ENCODE measurements at regions not wholly inside any gene's neighbourhood (a gene's known extent, or its start where the extent isn't known, plus 50 kb on each side); places are given as distances from the start of the nearest gene placed in this dataset.

DNA sequence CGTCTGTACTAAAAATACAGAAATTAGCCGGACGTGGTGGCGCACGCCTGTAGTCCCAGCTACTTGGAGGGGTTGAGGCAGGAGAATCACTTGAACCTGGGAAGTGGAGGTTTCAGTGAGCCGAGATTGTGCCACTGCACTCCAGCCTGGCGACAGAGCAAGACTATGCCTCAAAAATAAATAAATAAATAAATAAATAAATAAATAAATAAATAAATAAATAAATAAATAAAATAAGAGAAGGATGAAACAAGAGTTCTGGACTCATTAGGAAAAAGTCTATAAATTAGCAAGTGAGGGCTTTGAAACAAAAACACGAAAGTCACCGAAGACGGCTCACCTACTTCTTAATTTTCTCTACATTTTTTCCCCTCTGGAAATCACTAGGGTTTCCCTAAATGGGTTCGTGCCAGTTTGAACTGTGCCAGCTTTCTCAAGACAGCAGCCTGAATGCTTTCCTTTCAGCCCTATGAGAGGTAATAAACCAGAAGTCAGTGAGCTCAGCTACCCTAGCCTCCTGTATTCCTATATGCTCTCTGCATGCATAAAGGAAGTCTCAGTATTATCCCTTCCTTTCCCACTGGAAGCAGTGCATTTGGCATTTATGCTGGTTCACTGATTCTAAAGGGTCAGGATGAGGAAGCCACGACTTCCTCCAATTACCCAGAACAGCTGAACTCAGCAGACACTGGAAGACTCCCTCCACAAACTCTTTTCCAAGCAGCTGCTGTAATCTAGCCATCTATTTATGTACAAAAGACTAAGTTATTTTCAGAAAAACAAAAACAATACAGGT is 266.9 kb downstream of the ZBBX start:
- TF ChIP-seq POLR2A (IDR thresholded peaks at IDR 0.05; ENCODE audit: low read depth, low read length) = no peak
- TF ChIP-seq POLR2AphosphoS5 (IDR thresholded peaks at IDR 0.05; ENCODE audit: low read depth, low read length) = no peak
- no peak for TF ChIP-seq TAF1 (IDR thresholded peaks at IDR 0.05; ENCODE audit: borderline replicate concordance, low read depth, low read length)

All from GM12892 (cell line).